ENCODE measurements at regions not wholly inside any gene's neighbourhood (a gene's known extent, or its start where the extent isn't known, plus 50 kb on each side); places are given as distances from the start of the nearest gene placed in this dataset.

DNA sequence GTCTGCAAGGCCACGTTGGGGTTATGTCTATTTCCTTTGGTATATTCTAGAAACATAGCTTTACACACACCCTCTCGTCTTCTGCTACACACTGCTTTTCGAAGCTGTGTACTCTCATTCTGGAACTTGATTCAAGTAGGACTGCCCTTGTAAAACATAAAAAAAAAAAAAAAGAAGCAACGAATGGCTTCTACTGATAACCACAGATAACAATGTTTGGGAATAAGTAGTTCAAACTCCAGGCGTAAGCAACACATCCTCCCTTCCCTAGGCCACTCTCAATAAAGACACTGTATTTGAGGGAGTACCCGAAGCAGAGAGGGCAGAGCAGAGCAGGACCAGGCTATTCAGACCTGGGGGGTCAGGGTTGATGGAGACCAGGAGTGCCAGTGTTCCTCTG, 496.7 kb downstream of the MATN1 start:
- TF ChIP-seq, protein P1, sequence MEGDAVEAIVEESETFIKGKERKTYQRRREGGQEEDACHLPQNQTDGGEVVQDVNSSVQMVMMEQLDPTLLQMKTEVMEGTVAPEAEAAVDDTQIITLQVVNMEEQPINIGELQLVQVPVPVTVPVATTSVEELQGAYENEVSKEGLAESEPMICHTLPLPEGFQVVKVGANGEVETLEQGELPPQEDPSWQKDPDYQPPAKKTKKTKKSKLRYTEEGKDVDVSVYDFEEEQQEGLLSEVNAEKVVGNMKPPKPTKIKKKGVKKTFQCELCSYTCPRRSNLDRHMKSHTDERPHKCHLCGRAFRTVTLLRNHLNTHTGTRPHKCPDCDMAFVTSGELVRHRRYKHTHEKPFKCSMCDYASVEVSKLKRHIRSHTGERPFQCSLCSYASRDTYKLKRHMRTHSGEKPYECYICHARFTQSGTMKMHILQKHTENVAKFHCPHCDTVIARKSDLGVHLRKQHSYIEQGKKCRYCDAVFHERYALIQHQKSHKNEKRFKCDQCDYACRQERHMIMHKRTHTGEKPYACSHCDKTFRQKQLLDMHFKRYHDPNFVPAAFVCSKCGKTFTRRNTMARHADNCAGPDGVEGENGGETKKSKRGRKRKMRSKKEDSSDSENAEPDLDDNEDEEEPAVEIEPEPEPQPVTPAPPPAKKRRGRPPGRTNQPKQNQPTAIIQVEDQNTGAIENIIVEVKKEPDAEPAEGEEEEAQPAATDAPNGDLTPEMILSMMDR (IDR thresholded peaks at IDR 0.05), result no peak
- no peak for TF ChIP-seq POLR2A (IDR thresholded peaks at IDR 0.05)

All from thyroid gland (tissue), 4 donors.